ENCODE measurements at regions not wholly inside any gene's neighbourhood (a gene's known extent, or its start where the extent isn't known, plus 50 kb on each side); places are given as distances from the start of the nearest gene placed in this dataset.
"Not testable (repeated sequence)": the region's sequence is repeated elsewhere in the genome, so short reads cannot be mapped to it uniquely, and the experiment has no call there.

- DNase-seq (peak in 1 of 3 donors; percentile 15), ATAC-seq (no peak)
- Histone ChIP-seq H3K4me3 (no peak overlapping the region), H3K4me1 (ENCODE audit: low read depth) (no peaks in the 10 kb centered on the region), H3K36me3 (ENCODE audit: low read depth) (no peaks in the 10 kb centered on the region), H3K9me3 (peaks cover 14% of the 10 kb centered on the region)
- no peak for TF ChIP-seq CTCF (IDR thresholded peaks at IDR 0.05)
- intact Hi-C loops (cut with DNase I, micrococcal nuclease): no loop called here
These were observed 470.6 kb downstream of the PRDM9 start for GRCh38 chr5:23977997-23978396.

GRCh38 chr5:23991406-23991805 is 484.0 kb downstream of the PRDM9 start:
- no peak for DNase-seq
- H3K9me3 ChIP-seq: no peaks in the 10 kb centered on the region
- H3K4me3 ChIP-seq: no peak overlapping the region
- no peak for ATAC-seq
- no peak for TF ChIP-seq CTCF (IDR thresholded peaks at IDR 0.05)
- intact Hi-C loops (cut with DNase I, micrococcal nuclease): no loop called here
- H3K36me3 ChIP-seq (ENCODE audit: low read depth): no peaks in the 10 kb centered on the region
- no peaks in the 10 kb centered on the region for H3K4me1 ChIP-seq (ENCODE audit: low read depth)

- TF ChIP-seq CTCF (IDR thresholded peaks at IDR 0.05): no peak
- no peaks in the 10 kb centered on the region for H3K9me3 ChIP-seq
- no peak for DNase-seq
- intact Hi-C loops (cut with DNase I, micrococcal nuclease): no loop called here
- peak; percentile 55 for ATAC-seq
- H3K4me1 ChIP-seq (ENCODE audit: low read depth): no peaks in the 10 kb centered on the region
- H3K4me3 ChIP-seq: no peak overlapping the region
- no peaks in the 10 kb centered on the region for H3K36me3 ChIP-seq (ENCODE audit: low read depth)
These were observed 487.4 kb downstream of the PRDM9 start for GRCh38 chr5:23994581-23995370.

- ATAC-seq: no peak
- TF ChIP-seq CTCF (IDR thresholded peaks at IDR 0.05): no peak
- no peak for DNase-seq
- H3K9me3 ChIP-seq: no peaks in the 10 kb centered on the region
- intact Hi-C loops (cut with DNase I, micrococcal nuclease): no loop called here
- no peaks in the 10 kb centered on the region for H3K36me3 ChIP-seq (ENCODE audit: low read depth)
- no peaks in the 10 kb centered on the region for H3K4me1 ChIP-seq (ENCODE audit: low read depth)
- no peak overlapping the region for H3K4me3 ChIP-seq
These were observed 489.1 kb downstream of the PRDM9 start for GRCh38 chr5:23996525-23996924.

- no peaks in the 10 kb centered on the region for H3K9me3 ChIP-seq
- H3K4me3 ChIP-seq: no peak overlapping the region
- TF ChIP-seq CTCF (IDR thresholded peaks at IDR 0.05): no peak
- no peak for ATAC-seq
- no peaks in the 10 kb centered on the region for H3K36me3 ChIP-seq (ENCODE audit: low read depth)
- DNase-seq: no peak
- H3K4me1 ChIP-seq (ENCODE audit: low read depth): no peaks in the 10 kb centered on the region
- intact Hi-C loops (cut with DNase I, micrococcal nuclease): no loop called here
These were observed 498.0 kb downstream of the PRDM9 start for GRCh38 chr5:24005384-24005783.

GRCh38 chr5:24017710-24018109 is 510.3 kb downstream of the PRDM9 start:
- ATAC-seq; intact Hi-C loops (cut with DNase I, micrococcal nuclease): not testable (repeated sequence)

More at GRCh38 chr5:24017710-24018109, 510.3 kb downstream of the PRDM9 start:
- not testable (repeated sequence) for H3K4me1 ChIP-seq (ENCODE audit: low read depth); H3K9me3 ChIP-seq; DNase-seq; H3K4me3 ChIP-seq; H3K36me3 ChIP-seq (ENCODE audit: low read depth)
